Hematopoietic multipotent progenitor cell (in vitro differentiated cells): ENCODE measurements at regions not wholly inside any gene's neighbourhood (a gene's known extent, or its start where the extent isn't known, plus 50 kb on each side); places are given as distances from the start of the nearest gene placed in this dataset.

ENCODE experiments used
- DNase-seq, 3 donors: peaks; one replicate each; pipeline ENCODE4 v3.0.0-alpha.2; 2011 to 2015; ENCODE audit warnings: low read depth in 2 of 3, low spot score in 2 of 3

DNA sequence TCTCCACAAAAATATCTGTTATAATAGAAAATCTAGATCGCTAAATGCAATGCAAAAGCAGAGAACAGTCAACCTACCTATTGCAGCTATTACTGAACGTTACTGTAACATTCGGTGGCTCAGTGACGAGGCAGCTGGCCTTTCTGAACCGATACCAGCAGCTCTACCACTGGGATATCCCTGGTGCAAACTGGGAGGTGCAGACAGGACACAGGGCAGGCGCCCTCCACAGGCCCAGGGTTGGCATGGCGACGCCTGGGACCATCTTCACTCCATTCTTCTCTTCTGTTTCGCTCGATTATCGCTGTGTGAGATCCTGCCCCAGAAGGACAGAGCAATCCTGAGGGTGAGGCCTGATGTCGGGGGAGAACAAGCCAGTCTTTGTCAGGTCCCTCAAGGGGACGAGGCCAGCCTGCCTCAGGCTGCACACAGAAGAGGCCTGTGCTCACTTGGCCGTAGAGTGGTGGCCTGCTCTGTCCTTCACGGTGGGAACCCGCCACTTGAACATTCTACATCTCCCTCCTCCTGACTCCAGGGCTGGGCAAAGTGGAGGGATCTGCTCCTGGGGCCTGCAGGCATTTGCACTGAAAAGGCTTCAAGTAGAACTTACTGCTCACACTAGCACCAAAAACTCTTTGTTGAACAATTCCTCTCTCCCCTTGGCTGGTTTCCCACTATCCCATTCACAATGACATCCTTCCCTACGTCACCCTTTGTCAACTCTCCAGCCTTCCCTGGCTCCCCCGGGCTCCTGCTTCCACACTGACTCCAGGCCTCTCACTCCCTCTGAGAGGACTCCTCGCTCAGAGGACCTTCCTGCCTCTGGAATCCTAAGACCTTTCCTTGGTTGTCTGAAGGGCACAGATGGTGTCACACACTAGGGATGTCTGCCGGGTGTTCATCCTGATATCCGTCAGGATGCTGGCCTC lies 49.7 kb downstream of the CYRIA start:
- no peak for DNase-seq

DNA sequence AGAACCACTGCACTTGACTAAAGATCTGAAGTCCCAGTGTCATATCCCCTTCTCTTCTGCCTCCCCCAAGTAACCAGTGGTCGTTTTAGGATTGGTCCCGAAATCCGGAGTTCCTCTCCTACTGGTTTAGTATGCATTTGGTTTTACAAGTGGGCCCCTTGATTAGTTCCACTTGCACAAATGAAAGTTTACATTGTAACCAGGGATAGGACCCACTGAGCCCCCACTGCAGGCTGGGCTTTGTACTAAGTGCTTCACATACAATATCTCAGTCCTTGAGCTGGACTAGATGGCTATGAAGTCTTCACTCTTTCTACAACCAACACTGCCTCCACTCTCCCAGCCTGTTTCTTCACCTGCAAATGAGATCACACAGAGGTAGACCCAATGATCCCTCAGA lies 50.4 kb downstream of the CYRIA start:
- DNase-seq: no peak

DNA sequence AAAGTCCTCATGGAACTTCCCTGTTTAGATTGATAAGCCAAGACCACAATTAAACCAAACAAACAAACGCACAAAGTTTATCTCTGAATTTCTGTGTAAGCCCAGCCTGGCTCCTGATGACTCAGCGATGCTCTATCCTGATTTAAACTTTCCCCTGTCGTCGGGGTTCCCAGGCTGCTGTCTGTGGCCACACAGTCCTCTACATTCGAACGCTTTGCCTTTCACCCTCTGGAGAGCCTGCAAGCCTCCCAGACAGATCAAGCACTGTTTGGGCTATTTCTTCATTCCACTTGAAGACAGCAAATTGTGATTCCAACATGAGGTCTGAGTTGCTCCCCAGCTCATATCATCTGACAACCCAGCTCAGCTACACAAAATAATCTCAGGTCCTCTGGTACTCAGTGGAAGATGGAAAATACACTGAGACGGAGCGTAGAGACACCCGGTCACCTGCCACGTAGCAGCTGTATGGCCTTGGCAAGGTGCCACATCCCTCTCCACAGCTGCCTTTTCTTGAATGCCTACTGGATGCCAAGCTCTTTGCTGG lies 51.2 kb downstream of the CYRIA start:
- no peak for DNase-seq

DNA sequence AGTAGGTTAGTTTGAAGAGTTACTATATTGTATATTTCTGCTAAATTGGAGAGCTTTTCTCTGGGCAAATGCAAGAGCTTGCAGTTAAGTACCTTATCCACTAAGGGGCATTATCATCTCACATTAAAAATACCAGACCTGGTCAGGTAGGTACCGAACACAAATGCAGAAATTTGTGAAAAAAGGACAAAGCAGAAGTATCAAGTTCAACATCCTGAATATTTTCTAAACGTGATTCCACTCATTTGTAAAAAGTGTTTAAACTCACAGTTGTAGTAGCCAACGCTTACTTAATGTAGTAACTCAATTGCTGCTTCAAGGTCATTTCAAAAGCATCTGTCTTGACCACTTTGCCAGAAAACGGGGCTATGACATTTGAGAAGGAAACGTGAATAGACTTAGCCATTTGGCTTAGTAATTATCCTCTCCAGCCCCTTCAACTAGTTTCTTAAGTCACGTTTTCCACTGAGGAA lies 52.1 kb downstream of the CYRIA start:
- peak in 2 of 3 donors; percentile 37 to 66 for DNase-seq

DNA sequence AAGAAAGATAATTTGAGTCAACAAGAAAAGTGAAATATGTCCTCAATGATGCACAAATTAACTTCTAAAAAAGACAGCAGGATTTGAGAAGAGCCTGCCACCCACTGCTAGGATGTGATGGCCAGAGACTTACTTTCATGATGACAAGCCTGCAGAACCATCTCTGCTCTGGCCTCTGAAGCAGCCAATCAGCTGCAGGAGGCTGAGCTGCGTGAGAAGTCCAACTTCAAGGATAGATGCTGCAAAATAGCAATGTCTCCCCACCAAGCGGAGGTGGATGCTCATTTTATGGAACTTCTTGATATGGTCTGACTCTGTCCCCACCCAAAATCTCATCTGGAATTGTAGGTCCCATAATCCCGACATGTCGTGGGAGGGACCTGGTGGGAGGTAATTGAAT lies 53.1 kb downstream of the CYRIA start:
- no peak for DNase-seq

DNA sequence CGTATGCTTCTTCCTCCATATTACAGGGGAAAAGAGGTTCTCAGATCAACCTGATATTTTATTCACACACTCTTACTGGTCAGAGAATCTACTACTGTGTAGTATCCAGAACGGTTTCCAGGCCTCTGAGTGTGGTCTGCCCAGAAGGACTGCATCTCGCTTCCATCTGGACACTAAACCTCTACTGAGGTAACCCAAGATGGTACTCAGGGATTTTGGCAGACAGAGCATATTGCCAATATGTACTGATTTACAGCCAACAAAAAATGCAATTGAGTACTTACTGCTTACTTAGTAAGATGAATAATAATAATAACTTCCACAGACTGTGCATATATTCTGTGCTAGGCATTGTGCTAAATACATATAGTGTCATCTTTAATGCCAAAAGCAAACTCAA lies 55.8 kb downstream of the CYRIA start:
- no peak for DNase-seq

DNA sequence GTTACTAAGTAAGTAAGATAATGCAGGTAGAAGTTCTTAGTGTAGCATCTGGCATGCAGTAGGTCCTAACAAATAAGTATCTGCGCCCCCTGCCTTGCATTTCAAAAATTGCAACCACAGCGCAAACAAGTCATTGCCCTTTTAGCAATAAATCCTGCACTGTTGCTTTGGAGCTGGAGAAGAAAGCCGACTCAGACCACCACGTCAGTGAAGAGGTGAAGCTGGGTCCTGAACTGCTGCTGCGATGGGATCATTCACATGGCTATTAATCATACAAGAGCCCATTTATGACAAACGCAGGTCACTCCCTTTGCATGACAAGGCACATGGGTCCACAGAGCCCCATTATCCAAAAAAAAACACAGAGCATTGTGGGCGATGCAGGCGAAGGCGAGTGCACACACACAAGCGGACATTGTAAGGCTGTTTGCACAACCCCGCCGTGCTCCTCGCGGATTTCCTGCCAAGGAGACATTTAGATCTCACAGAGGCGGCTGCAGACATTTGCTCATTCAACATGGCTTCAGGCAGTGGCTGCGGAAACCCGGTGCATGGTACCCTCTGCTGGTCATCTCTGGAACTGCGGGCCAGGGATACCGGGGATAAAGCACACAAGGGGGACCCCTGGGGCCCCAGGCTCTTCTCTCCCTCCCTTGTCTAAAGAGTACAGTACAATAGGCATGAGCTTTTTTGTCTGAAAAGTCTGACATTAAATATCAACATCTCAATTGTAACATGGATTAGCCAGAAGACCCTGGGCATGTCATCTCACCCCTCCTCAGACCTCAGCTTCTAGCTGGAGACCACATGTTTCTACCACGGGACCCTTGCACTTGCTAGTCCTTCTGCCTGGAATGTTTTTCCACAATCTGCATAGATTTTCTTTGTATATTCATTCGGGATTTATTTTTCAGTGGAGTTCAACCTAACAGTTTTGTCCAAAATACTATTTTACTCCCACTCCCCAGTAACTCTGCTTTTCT lies 56.7 kb downstream of the CYRIA start:
- peak; percentile 46 to 89 (median 77) for DNase-seq

DNA sequence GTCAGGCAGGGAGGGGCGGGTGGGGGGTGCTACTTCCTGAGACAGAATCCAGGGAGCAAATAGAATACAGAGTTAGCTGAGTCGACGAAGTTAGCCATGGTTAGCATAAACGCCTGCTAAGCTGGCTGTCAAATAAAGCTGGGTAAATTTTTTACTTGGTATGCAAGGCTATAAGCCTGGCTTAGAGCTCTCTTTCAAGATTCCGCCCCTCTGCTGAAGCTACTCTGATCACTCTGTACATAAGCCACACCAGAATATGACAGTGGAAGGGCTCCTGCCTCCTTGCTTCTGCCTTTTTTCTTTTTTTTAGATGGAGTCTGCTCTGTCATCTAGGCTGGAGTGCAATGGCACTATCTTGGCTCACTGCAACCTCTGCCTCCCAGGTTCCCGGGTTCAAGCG lies 58.3 kb downstream of the CYRIA start:
- no peak for DNase-seq

DNA sequence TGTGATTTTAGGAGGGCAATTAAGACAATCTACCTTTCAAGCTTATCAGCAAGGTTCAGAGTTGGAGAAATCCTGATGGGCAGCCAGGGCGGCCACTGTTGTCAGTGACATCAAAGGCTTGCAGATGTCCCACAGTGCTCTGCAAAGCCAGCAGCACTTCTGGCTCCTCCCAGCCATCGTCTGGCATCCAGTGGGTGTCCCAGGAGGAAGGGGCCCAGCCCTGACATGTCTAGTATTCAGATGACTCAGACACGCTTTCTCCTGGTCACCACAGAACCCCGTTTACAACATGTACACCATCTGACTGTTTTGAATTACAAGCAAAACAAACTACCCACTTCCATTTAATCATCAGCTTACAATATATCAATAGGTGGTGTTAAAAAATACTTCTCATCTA lies 61.4 kb downstream of the CYRIA start:
- no peak for DNase-seq

DNA sequence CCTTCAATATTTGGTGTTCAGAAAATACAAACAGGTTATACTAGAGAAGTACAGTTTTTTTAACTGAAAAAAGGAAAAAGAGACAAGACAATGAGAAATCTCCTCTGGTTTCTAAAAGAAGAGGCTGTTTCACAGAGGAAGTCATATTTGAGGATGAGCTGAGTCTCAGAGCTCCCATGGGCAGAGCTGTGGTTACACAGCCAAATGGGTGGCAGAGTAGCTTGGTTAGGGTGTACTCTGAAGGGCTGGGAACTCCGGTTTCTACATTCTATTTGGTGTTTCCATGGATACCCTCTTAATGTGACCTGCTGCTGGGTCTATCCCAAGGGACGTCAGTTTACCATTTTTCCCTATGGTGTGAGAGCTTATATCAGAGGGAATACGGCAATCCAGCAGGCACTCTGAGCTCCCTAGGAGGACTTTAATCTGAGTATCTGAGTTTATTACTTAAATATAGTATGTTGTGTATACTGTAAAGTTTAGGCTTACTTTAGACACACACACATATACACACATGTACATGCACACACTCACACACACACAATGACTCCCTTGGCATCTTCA lies 74.2 kb downstream of the CYRIA start:
- DNase-seq: no peak

DNA sequence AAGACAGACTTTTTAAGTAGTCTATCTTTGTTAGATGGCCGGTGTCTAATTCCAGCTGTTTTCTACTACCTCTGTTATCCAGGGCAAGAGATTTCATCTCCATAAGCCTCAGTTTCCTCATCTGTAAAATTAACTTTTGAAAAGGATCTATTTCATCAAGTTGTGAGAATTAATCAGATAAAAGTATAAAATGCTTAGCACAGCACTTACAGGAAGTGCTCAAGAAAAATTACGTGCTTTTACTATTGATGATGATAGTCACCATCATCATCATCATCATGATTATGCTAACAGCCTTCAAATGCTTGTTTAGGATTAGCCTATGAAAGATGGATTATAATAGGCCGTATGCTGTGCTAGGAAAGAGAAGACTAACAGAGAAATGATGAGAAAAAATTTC lies 76.2 kb downstream of the CYRIA start:
- DNase-seq: no peak

DNA sequence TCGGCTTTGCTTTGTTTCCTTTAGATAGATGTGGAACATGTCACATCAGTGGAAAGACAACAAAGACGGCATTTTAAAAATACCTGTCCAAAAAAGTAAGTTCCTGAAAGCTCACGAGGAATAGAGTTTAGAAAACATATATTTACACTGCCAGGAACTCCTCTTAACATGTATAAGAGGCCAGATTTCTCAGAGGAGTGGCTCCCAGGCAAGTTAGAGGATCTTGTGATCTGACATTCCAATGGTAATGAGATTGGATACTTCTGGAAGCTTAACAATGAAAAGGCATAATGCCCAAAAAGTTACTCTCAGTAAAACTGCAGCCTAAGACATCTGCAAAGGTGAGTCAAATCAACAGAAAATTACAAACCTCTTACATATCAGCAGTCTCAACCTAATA lies 77.1 kb downstream of the CYRIA start:
- DNase-seq: no peak

DNA sequence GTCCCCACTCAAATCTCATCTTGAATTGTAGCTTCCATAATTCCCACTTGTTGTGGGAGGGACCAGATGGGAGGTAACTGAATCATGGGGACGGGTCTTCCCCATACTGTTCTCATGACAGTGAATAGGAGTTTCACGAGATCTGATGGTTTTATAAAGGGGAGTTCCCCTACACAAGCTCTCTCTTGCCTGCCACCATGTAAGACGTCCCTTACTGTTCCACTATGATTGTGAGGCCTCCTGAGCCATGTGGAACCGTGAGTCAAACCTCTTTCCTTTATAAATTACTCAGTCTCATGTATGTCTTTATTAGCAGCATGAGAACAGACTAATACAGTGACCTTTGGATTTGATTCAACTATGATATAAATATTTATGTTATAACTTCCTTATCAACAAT lies 78.0 kb downstream of the CYRIA start:
- DNase-seq: no peak

DNA sequence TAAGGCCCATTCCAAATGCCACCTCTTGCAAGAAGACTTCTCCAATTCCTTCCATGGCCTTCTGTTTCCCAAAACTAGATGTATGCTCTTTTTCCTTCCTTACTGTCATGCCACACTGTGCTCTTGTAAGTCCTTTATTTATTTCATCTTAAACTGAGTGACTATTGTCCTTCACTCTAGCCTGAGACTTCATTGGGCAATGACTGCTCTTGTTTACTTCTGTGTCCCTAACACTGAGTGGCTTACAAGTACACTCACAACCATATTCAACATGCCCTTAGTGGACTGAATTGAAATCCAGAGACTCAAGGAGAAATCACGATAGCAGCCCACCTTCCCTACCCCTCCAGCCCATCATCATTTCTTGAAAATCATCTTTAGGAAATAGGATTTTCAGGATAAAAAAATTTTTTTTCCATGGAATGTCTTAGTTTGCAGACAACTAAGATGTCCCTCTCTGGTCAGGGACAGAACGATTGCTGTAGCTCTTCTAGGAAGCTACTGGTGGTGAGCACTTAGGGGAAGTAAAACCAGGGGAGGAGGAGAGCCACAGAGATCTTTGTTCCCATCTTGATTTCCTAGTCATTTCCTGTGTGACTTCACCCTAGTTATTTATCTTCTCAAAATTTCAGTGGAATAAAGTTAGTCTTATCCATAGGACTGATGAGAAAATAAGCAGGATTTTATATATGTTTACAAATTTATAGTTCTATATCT lies 80.7 kb downstream of the CYRIA start:
- DNase-seq: no peak

DNA sequence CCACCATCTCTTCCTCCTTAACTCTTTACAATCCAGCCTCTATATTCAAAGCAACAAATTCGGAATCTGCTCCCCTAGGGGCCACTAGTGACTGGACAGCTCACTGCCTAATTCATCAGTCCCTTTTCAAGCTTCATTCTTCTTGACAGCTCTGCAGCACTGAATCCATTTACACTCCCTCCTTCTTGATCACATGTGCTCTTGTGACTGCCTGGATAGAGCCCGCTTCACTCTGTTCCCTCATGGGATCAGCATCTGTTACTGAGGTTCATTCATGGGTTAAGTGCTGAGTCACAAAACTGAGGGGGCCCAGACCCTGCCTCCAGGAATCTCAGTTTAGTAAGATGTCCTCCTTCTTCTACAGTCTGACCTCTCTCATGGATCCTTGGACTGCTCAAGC lies 81.5 kb downstream of the CYRIA start:
- no peak for DNase-seq

DNA sequence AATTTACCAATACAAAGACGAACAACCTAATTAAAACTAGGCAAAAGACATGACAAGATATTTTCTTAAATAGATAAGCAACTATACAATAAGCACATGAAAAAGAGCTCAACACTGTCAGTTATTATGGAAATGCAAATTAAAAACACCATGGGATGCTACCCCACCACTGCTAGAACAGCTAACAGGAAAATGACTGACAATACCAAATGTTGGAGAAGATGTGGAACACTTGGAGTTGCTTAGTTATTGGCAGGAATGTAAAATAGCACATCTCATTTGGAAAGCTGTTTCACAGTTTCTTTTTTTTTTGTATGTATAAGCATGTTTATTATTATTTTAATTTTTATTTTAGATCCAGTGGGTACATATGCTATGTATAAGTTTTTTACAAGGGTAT lies 84.4 kb downstream of the CYRIA start:
- DNase-seq: no peak

DNA sequence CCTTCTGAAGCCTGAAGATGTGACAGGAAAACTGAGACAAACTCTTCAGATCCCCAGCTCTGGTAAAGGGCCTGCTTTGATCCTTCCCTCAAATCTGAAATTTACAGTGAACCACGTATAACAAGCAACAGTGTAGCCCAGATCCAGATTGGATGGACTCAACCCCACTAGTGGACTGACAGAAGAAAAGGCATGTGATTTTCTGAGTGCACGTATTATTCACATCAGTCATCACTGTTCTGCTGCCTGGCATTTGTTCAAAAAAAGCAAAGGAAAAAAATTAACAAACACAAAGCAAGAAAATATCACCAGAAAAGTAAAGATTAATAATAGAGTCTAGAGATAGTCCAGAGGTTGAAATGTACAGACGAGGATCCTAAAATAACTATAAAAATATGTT lies 87.6 kb downstream of the CYRIA start:
- no peak for DNase-seq

DNA sequence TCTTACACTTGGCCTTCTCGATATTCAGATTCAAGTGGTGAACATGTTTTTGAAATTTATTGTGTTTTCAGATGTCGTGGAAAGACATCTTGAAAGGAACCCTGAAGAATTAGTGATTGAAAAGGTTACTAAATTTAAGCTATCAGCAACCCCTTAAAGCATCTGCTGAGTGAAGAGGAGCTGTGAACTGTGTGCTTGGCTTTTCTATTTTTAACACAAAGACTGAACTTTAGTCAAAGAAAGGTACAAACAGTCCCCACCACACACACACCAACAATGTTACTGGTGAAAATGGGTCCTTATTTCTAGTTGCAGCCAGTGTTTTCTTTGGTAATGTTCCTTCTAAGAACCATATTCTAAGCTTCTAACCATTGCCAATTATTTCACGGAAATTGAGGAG lies 95.1 kb downstream of the CYRIA start:
- no peak for DNase-seq

DNA sequence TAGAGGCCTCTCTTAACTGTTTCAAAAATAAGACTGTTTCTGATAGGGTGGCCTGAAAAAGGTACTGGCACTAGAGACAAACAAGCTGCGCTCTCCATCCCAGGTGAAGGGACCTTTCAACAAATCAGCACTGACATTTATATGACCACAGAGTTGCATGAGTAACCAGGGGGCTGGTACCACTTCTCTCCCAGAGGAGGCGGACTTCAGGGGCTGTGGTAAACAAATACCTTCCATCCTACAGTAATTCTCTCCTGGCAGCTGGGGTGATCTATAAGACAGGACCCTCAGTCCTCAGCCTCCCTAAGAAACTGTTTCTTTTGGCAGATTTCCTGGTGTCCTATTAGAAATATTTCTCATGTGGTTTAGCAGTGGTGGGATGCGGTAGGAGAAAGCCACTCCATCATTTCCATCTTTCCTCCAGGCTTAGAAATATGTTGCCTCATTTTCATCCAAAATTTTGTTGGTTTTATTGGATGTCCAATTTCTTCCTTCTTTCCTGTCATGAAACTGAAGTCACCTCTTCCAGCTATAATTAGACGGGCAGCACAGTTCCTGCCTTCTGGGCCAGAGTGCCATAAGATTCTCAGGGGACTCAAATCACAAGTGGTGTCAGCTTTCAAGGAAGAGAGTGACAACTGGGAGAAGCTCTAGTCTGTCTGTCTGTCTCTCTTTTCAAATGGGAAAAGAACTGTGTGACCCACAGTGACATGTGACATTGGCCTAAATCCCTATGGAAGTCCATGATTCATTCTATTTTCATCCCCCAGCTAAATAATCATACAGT lies 96.4 kb downstream of the CYRIA start:
- DNase-seq: no peak
